SJSA1 (cell line): ENCODE measurements at regions not wholly inside any gene's neighbourhood (a gene's known extent, or its start where the extent isn't known, plus 50 kb on each side); places are given as distances from the start of the nearest gene placed in this dataset.

Experiments used
- DNase-seq, 2 experiments: peaks; one replicate each; pipeline ENCODE4 v3.0.0-alpha.2; 2015 to 2020; ENCODE audit warnings: low spot score in 2 of 2, low read depth in 1 of 2
- H3K27ac ChIP-seq: fragments of 250-450 bp; sonication (Bioruptor Pico); 2 replicates; pipeline ENCODE4 v1.5.1; 2020; ENCODE audit warnings: mild to moderate bottlenecking, moderate library complexity
- H3K27me3 ChIP-seq: fragments of 250-450 bp; sonication (Bioruptor Pico); replicated peaks from 2 replicates; pipeline ENCODE4 v1.5.1; 2020; ENCODE audit warnings: mild to moderate bottlenecking, moderate library complexity
- H3K36me3 ChIP-seq: fragments of 250-450 bp; sonication (Bioruptor Pico); 2 replicates; pipeline ENCODE4 v1.5.1; 2020; ENCODE audit warnings: mild to moderate bottlenecking
- H3K4me1 ChIP-seq: fragments of 250-450 bp; sonication (Bioruptor Pico); replicated peaks from 2 replicates; pipeline ENCODE4 v1.6.1; 2021; ENCODE audit warnings: mild to moderate bottlenecking
- H3K4me3 ChIP-seq: fragments of 250-450 bp; sonication (Bioruptor Pico); 2 replicates; pipeline ENCODE4 v1.5.1; 2020; ENCODE audit warnings: mild to moderate bottlenecking
- H3K9me3 ChIP-seq: fragments of 250-450 bp; sonication (Bioruptor Pico); replicated peaks from 2 replicates; pipeline ENCODE4 v1.5.1; 2020; ENCODE audit warnings: mild to moderate bottlenecking

DNA sequence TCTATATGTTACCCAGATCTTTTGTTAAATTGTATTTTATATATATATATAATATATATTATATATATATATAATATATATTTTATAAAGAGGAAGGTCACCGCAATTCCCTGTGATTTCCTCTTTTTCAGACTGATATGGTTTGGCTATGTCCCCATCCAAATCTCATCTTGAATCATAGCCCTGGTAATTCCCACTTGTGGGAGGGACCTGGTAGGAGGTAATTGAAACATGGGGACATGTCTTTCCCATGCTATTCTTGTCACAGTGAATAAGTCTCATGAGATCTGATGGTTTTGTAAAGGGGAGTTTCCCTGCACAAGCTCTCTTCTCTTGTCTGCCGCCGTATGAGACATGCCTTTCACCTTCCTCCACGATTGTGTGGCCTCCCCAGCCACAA is 157.6 kb downstream of the RAB38 start:
- no peak for DNase-seq
- H3K27ac ChIP-seq, result no peak overlapping the region
- no peaks in the 10 kb centered on the region for H3K36me3 ChIP-seq
- no peaks in the 10 kb centered on the region for H3K9me3 ChIP-seq
- no peak overlapping the region for H3K4me3 ChIP-seq
- no peaks in the 10 kb centered on the region for H3K4me1 ChIP-seq
- no peaks in the 10 kb centered on the region for H3K27me3 ChIP-seq

DNA sequence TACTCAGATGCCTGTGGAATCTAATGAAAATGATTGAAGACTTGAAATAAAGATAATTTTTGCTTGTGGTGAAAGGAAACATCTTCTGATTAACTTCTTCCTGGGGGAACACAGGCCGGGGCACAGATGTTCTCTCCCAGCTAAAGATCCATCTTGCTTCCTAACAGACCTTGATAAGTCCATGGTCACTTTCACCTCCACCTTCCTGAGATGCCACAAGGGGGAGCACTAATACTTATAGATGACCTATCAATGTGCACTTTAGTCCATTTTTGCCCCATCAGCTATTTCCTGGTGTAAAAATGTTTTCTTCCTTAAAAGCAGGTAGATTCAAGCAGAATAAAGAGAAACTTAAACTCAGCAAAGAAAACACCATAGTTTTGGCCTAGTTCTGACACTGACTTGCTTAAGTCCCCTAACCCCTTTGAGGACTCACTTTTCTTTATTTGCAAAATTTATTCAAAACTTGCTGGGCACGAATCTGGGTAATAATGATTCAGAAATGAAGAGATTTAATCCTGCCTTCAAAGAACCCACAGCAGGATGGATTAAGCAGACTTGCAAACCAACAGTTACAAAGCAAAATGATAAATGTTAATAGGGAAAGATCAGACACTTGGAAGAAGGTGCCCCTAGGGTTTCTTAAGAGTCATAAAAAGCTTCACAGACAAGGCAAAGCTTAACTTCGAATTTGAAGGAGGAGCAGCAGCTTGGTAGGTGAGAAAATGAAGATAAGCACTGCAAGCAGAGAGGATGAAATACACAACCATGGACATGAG is 158.7 kb downstream of the RAB38 start:
- Histone ChIP-seq H3K4me3 (no peak overlapping the region), H3K4me1 (no peaks in the 10 kb centered on the region), H3K36me3 (no peaks in the 10 kb centered on the region), H3K27me3 (no peaks in the 10 kb centered on the region), H3K27ac (no peak overlapping the region), H3K9me3 (no peaks in the 10 kb centered on the region)
- DNase-seq, result peak; percentile 25 to 54

DNA sequence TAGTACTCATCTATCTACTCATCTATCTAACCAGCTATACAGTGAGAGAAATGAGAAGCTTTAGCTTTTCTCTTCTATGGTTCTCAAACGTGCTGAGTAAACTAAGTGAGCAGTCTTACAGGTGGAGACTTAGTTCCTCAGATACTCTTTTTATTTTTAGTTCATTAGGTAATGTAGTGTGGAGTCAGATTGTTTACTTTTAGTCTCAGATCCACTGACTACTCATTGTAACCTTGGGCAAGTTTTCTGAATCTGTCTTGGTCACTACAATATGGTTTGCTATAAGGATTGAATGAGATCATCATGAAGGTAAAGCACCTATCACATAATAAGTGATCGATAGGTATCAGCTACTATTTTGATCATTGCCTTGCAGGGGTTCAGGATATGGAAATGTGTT is 160.1 kb downstream of the RAB38 start:
- no peaks in the 10 kb centered on the region for H3K4me1 ChIP-seq
- H3K36me3 ChIP-seq, result no peaks in the 10 kb centered on the region
- H3K27me3 ChIP-seq, result no peaks in the 10 kb centered on the region
- H3K9me3 ChIP-seq, result no peaks in the 10 kb centered on the region
- H3K27ac ChIP-seq, result no peak overlapping the region
- DNase-seq, result no peak
- H3K4me3 ChIP-seq, result no peak overlapping the region

DNA sequence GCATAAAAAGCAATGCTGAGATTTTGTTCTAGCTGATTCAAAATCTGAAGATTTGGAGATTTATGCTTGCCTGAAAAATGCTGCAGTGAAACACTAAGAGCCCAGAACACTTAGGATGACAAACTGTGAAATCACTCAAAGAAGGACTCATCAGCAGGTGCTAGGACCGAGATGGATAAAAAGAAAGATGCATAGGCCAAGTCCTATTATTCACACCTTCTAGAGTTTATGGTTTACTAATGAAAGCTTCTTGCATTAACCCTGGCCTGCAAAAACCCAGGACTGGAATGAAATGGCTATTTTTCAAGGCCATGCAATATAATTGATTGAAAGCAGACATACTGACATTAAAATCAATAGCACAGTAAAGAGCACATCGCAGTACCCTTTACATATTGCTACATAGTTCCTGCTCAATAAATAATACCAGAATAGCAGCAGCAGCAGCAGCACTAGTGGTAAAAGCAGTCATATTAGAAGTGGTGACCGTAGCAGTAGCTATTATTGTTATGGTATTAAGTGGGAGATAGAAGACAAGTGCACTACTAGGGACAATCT is 161.7 kb downstream of the RAB38 start:
- Histone ChIP-seq H3K27ac (no peak overlapping the region), H3K9me3 (no peaks in the 10 kb centered on the region), H3K27me3 (no peaks in the 10 kb centered on the region), H3K4me3 (no peak overlapping the region), H3K4me1 (no peaks in the 10 kb centered on the region), H3K36me3 (no peaks in the 10 kb centered on the region)
- DNase-seq, result no peak

DNA sequence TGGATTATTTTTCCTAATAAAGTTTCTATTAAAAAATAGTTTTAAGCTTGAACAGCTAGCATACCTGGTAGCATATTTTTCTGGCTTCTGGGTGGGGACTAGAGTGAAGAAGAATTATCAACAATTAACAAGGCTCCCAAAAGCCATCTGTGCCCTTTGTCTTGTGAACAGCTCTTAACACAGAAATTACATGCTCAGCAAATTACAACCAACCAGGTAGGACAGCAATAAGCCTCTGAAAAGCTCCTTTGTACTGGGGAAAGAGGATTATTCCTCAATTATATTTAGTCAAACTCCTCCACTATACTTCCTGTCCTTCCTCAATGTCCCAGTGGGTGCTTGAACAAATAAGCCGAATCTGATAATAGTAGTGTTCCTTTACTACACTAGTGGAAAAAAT is 162.8 kb downstream of the RAB38 start:
- Histone ChIP-seq H3K36me3 (no peaks in the 10 kb centered on the region), H3K9me3 (no peaks in the 10 kb centered on the region), H3K27ac (no peak overlapping the region), H3K4me3 (no peak overlapping the region), H3K27me3 (no peaks in the 10 kb centered on the region), H3K4me1 (no peaks in the 10 kb centered on the region)
- no peak for DNase-seq

DNA sequence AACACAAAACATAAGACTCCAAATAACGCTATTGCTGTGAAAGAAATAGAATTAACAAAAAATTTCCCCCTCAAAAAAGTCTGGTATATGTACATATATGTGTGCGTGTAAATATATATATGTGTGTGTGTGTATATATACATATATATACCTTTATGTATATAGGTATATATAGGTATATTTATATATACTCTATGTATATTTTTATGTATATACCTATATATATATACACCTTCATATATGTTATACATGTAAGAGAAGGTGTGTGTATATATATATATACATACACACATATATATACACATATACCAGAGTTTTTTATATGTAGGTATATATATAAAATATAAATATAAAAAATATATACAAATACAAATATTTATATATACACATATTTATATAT is 199.2 kb downstream of the RAB38 start:
- Histone ChIP-seq H3K9me3 (no peaks in the 10 kb centered on the region), H3K4me1 (no peaks in the 10 kb centered on the region), H3K27ac (no peak overlapping the region), H3K4me3 (no peak overlapping the region), H3K27me3 (no peaks in the 10 kb centered on the region), H3K36me3 (no peaks in the 10 kb centered on the region)
- no peak for DNase-seq

DNA sequence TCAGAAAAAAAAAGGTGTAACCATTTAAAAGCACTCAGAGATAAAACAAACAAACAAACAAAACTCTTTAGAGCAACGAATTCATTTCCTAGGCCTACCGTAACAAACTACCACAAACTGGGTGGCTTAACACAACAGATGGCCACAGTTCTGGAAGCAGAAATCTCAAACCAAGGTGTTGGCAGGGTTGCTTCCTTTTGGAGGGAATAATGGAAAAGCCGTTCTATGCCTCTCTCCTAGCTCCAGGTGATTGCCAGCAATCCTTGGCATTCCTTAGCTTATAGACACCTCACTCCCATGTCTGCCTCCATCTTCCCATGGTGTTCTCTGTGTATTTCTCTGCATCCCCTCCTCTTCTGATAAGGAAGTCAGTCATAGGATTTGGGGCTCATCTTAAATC is 200.4 kb downstream of the RAB38 start:
- H3K27me3 ChIP-seq, result no peaks in the 10 kb centered on the region
- H3K27ac ChIP-seq, result no peak overlapping the region
- no peak overlapping the region for H3K4me3 ChIP-seq
- no peaks in the 10 kb centered on the region for H3K36me3 ChIP-seq
- no peaks in the 10 kb centered on the region for H3K4me1 ChIP-seq
- H3K9me3 ChIP-seq, result no peaks in the 10 kb centered on the region
- DNase-seq, result no peak

DNA sequence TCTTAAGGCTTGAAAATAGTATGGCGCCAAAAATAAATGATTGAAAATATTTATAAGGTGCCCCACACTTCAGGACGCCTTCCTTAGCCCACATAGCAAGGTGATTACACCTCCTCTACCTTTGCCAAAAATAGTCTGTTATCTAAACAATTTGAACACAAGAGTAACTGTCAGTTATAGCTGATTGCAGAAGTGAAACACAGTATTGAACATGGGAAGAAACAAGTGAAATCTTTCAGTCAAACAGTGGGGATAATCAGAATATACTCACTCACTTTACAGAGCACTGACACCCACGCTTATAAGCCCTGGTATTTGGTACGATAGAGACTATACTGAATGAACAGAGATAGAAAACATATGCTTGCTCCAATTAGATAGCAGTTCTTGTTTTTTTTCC is 203.1 kb downstream of the RAB38 start:
- Histone ChIP-seq H3K36me3 (no peaks in the 10 kb centered on the region), H3K27ac (no peak overlapping the region), H3K4me1 (no peaks in the 10 kb centered on the region), H3K9me3 (no peaks in the 10 kb centered on the region), H3K4me3 (no peak overlapping the region), H3K27me3 (no peaks in the 10 kb centered on the region)
- no peak for DNase-seq

DNA sequence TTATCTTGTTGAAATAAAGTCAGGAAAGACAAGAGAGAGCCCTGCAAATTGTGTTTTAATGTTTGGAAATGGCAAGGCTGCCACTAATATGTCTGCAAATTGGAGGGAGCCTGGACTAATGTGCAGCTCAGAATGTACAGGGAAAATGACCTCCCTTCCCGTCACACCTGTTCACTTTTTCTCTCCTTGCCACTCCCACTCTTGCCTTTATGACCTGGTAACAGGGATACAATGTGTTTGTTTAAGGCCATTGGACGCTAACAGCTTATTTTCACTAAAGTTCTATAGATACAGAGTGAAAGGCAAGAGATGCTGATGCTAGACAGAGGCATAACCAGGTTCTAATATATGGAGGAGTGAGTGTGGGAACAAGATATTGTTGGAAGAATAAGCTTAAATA is 203.9 kb downstream of the RAB38 start:
- H3K4me3 ChIP-seq, result no peak overlapping the region
- DNase-seq, result no peak

DNA sequence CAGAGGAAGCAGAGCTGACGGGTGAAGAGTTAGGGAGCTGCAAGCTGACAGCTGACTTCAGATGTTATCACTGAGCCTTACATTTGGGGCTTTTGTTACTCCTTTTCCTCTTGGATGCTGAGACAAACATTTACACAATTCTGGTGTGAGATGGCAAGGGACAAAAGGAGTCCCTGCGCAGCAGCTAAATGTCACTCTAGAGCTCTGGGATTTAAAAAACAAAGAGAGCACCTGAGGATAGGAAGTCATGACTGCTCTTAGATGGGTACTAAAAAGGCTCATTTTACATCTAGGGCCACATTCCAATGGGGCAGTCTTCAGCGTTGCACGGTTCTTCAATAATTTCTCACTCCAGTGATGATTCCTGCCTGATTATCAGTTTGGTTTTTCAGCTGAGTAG is 204.5 kb downstream of the RAB38 start:
- H3K27ac ChIP-seq, result no peak overlapping the region
- no peaks in the 10 kb centered on the region for H3K27me3 ChIP-seq
- H3K4me3 ChIP-seq, result no peak overlapping the region
- no peak for DNase-seq
- no peaks in the 10 kb centered on the region for H3K4me1 ChIP-seq
- H3K9me3 ChIP-seq, result no peaks in the 10 kb centered on the region
- H3K36me3 ChIP-seq, result no peaks in the 10 kb centered on the region

More for the DNA sequence above, 203.9 kb downstream of the RAB38 start:
- H3K27me3 ChIP-seq, result no peaks in the 10 kb centered on the region
- H3K4me1 ChIP-seq, result no peaks in the 10 kb centered on the region
- H3K36me3 ChIP-seq, result no peaks in the 10 kb centered on the region
- no peaks in the 10 kb centered on the region for H3K9me3 ChIP-seq
- no peak overlapping the region for H3K27ac ChIP-seq

DNA sequence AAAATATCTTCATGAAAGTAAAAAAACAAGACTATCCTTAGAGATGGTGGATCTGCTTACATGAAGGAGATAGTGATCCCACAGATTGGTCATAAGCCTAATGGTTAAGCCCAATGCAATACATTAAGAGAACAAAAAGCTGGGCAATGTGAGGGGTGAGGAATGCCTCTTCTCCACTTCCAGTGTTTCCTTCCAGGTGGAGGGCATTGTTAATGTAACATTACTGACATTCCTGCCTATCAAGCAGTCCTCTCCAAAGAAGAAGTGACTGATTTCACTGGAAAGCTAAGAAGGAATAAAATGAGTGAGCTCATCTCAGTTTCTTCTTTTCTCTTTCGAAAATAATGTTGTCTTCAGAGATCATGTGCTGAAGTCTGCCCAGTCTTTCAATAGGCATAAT is 207.8 kb downstream of the RAB38 start:
- H3K36me3 ChIP-seq, result no peaks in the 10 kb centered on the region
- DNase-seq, result no peak
- H3K4me1 ChIP-seq, result no peaks in the 10 kb centered on the region
- no peaks in the 10 kb centered on the region for H3K9me3 ChIP-seq
- H3K27ac ChIP-seq, result no peak overlapping the region
- no peaks in the 10 kb centered on the region for H3K27me3 ChIP-seq
- no peak overlapping the region for H3K4me3 ChIP-seq

DNA sequence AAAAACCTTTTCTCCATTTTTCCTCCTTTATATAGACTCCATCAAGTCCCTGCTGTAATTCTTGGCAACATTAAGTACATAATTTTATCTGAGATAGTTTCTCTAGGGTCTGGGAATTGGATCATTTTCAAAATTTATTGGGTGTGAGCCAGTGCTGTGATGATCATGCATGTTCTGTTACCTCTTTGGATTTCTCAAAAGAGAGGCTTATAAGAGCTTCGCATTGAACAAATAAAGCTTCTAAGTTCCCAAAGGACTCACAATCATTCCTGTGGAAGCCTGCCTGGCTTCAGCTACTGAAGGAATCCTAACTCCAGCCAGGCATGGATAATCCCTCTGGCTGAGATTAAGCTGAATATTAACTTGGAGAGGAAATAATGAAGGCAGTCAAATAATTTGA is 208.5 kb downstream of the RAB38 start:
- Histone ChIP-seq H3K27me3 (no peaks in the 10 kb centered on the region), H3K9me3 (no peaks in the 10 kb centered on the region), H3K27ac (no peak overlapping the region), H3K36me3 (no peaks in the 10 kb centered on the region), H3K4me1 (no peaks in the 10 kb centered on the region), H3K4me3 (no peak overlapping the region)
- no peak for DNase-seq

DNA sequence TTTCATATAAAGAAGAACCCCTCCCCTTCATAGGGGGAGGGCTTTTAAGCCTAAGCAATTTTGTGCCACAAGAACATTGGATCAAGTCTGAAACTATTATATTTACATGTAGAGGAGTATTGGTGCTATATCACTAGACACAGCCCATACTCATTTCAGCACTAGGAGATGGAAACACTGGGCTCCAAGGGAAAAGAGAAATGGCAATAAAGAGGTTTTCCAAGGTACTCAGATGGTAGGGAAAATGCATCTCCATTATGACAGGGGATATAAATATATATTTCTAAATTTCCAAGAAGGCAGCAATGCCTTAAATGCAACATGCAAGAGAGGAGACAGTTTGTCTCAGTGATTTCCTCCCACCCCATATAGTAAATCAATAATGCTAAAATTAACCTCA is 209.0 kb downstream of the RAB38 start:
- no peaks in the 10 kb centered on the region for H3K9me3 ChIP-seq
- no peaks in the 10 kb centered on the region for H3K27me3 ChIP-seq
- no peaks in the 10 kb centered on the region for H3K36me3 ChIP-seq
- H3K27ac ChIP-seq, result no peak overlapping the region
- no peak for DNase-seq
- no peak overlapping the region for H3K4me3 ChIP-seq
- no peaks in the 10 kb centered on the region for H3K4me1 ChIP-seq

DNA sequence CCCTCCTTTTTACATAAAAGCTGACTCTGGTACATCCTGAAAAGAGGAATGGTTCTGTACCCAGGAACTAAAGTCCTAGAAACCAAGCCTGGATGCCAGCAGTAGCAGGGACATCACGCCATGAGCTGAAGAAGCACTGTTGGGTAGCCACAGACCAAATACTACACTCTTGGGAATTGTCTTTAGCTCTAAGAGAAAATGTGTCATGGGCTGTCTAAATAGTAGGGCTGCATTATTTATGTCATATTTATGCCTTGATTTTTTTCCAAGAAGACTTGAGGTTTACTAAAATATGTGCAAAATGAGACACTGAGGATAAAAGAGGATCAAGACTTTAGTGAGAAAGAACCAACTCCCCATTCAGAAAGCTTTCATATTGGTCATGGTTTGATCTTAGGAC is 213.6 kb downstream of the RAB38 start:
- H3K36me3 ChIP-seq, result no peaks in the 10 kb centered on the region
- H3K27me3 ChIP-seq, result no peaks in the 10 kb centered on the region
- no peak for DNase-seq
- H3K4me3 ChIP-seq, result no peak overlapping the region
- H3K9me3 ChIP-seq, result no peaks in the 10 kb centered on the region
- H3K27ac ChIP-seq, result no peak overlapping the region
- no peaks in the 10 kb centered on the region for H3K4me1 ChIP-seq

DNA sequence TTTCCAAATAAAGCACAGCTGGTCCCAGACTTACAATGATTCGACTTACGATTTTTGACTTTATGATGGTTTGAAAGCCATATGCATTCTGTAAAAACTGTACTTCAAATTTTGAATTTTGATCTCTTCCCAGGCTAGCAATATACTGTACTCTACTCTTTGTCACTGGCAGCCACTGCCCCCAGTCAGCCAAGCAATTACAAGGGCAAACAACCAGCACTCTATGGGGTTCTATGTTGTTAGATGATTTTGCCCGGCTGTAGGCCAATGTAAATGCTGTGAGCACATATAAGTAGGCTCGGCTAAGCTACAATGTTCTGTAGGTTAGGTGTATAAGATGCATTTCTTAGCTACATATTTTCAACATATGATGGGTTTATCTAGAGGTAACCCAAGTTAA is 217.3 kb downstream of the RAB38 start:
- Histone ChIP-seq H3K27me3 (no peaks in the 10 kb centered on the region), H3K4me1 (no peaks in the 10 kb centered on the region), H3K27ac (no peak overlapping the region), H3K36me3 (no peaks in the 10 kb centered on the region), H3K4me3 (no peak overlapping the region), H3K9me3 (no peaks in the 10 kb centered on the region)
- no peak for DNase-seq
